ELR (cell line): ENCODE measurements at regions not wholly inside any gene's neighbourhood (a gene's known extent, or its start where the extent isn't known, plus 50 kb on each side); places are given as distances from the start of the nearest gene placed in this dataset.
"Not testable (repeated sequence)": the region's sequence is repeated elsewhere in the genome, so short reads cannot be mapped to it uniquely, and the experiment has no call there.

Experiments used
- DNase-seq: peaks from one replicate; pipeline ENCODE4 v3.0.0-alpha.2; 2015; ENCODE audit warnings: low read depth

DNA sequence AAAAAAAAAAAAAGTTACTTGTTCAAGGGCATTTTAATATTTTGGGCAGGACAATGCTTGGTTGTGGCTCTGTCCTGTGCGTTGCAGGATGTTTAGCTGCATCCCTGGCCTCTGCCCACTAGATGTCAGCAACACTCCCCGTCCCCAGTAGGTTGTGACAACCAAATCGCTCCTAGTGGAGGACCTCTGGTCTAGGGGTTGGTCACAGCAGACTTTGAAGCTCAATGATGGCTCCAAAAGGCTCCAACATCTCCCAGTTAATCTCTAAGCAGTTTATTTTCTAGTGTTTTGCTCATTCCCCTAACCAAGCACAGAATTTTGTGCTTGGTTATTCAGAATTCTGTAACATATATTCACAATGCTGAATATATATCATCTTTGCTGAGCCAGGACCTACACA lies 67.0 kb downstream of the CHRNA1 start:
- DNase-seq = peak; percentile 75

DNA sequence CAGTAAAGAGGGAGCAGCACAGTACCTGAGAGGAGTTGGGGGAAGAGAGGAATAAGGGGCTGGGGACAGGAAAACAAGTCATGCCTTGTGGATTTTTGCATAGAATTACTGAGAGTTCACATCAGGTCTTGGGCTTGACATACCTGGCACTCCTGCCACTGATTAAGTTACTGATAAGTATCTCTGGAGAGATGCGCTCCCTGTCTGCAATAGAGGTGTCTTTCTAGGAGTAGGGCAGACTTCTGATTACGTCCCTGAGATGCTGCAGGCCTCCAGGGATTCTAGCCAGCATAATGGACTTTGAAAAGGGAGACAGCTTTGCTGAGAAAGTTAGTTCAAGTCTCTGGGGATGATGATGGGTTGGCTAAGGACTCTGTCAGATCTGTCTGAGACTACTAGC lies 69.4 kb downstream of the CHRNA1 start:
- DNase-seq = no peak

DNA sequence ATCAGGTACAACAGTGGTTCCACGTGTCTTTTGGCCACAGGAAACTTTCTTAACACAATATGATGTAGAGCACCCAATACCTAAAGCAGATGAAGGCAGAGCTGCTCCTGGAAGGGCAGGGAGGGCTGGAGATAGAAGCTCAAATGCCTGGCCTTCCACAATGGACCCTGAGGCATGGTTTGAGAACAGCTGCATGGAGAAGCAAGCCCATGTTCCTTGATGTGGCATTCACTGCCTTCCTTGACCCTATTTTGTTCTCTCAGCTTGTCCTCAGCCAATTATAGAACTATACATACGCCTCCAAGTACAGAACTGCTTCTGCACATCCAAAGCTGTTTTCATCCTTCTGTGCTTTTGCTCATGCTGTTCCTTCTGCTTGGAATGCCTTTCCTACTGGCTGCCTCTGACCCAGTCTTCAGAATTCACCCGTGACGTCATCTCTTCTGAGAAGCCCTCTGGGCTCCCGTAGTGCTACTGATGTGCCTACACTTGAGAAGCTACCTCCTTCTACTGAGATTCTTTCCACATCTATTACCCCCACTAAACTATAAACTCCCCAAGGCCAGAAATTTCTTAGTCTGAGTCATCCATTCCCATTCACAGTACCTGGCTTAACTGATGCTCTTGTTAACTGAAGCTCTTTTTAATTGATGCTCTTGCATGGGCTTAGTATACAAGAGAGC lies 69.9 kb downstream of the CHRNA1 start:
- peak; percentile 10 for DNase-seq

DNA sequence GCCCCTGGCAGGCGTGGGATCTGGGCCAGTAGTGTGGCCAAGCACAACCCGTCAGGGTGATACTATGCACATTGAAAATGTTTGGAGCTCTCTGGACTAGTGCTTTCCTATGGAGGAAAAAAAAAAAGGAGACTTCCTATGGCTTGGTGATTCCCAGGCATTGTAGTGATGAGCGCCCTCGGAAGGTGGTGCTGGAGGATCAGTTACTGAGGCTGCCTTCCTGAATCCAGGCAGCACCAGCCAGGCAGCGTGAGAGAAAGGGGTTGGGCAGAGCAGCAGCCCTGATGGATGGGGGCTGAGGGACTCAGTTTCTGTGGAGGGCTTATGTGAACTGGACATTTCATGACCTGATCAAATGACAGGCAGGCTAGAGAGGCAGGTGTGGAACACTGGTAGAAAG lies 70.9 kb downstream of the CHRNA1 start:
- DNase-seq = no peak

DNA sequence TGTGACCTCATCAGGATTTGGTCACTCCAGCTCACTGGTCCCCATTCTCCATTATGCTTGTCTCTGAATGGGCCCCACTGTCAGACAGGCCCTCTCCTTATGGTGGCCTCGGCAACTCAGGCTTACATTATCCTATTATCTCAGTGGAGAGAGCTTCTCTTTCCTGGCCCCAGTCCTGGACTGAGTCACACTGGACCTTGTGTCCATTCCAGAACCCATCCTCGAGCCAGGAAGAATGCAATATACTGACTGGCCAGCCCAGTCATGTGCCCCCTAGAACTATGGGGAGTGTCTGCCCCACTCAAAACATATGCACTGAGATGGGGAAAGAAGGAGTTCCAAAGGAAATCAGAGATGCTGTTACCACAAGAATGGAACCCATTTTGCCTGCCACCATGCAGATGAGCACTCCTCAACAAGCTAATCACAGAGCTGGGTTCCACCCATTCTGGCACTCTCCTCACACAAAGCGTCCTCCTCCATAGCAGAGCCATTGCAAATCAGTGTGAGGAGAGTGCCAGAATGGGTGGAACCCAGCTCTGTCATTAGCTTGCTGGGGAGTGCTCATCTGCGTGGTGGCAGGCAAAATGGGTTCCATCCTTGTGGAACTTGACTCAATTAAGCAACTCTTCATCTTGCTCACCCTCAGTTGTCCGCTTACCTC lies 71.9 kb downstream of the CHRNA1 start:
- no peak for DNase-seq

DNA sequence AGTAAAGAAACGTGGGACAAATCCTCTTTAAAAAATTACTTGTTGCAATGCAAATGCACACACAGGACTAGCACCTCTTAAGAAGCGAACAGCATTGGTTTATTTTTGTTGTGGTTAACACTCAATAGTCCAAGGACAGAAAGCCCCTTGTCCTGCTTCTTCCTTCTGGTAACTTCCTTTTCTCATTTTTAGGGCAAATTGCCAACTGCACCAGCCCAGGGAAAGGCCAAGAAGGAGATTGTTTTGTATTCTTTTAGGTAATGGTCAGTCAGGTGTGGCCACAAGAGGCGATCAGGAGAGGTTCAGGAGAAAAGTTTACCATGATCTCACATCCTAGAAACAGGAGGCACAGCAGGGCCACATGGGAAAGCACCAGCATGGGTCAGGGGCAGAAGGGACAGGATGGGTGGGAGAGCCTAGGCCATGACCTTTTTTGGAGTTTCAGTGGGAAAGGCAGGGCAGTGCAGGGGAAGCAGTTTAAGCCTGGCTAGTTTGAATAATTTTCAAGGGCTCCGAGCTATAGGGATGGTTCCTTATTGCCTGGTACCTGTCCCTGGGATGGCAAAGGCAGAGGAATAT lies 73.0 kb downstream of the CHRNA1 start:
- no peak for DNase-seq

DNA sequence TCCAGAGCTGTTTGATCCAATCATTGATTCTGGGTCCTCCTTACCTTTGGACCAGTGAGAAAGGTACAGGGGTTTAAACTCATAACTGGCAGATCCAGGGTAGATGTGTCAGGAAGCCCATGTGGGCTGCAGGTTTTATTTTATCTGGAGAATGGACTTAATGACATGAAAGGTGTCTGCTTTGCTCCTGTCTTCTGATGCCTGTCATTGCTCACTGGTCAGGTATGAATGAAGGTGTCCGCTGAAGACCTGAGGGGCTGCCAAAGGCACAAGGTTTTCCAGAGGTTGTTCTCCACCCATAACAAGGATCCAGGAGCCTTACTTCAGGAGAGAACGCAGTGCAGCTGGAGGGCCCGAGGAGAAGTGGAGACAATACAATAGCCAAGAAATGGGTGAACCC lies 74.2 kb downstream of the CHRNA1 start:
- no peak for DNase-seq

DNA sequence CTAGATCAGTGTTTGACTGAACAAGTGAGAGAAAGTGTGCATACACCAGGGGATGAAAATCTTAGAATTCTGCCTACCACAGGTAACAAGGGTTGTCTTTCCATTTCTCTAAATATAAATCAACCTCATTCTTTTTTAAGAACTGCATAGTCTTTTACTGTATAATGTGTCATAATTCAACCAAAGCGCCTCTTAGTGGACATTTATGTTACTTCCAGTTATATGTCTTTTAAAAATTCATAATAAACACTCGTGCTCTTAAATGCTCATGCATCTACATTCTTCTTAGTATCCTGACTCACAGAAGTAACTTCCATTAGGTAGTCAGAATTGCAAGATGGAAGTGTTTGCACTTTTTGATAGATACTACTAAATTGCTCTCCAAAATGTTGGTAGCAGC lies 76.2 kb downstream of the CHRNA1 start:
- peak; percentile 71 for DNase-seq

DNA sequence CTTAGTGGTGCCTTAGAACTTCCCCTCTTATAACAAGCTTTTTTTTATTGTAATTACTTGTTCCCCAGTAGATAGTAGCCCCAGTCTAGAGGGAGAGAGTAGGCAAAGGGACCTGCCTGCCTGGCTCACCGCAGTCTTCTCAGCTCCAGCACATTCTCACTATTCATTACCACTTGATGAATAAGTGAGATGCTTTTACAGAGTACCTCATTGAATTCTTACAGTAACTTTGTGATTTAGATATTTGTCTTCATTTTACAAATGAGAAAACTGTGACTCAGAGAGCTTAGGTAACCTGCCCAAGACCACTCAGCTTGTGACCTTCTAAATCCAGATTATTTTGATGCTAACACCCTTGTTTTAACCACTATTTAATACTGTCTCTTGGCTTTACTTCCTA lies 77.8 kb downstream of the CHRNA1 start:
- DNase-seq = no peak

DNA sequence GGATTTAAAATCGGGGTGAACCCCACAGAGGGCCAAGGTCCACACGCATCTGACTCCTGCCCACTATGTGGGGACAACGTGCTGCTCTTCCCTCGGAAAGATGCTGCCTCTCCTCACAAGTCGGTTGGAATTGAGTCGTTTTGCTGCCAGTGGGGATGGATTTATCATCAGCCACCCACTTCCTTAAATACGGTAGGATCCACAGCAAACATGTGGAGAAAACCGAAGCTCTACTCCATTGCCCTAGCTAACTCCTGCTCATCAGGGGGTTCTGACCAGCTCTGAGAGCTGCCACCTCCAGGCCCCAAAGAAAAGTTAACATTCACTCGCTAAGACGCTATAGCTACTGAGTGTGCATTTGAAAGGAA lies 80.9 kb downstream of the CHRNA1 start:
- DNase-seq = peak; percentile 67

DNA sequence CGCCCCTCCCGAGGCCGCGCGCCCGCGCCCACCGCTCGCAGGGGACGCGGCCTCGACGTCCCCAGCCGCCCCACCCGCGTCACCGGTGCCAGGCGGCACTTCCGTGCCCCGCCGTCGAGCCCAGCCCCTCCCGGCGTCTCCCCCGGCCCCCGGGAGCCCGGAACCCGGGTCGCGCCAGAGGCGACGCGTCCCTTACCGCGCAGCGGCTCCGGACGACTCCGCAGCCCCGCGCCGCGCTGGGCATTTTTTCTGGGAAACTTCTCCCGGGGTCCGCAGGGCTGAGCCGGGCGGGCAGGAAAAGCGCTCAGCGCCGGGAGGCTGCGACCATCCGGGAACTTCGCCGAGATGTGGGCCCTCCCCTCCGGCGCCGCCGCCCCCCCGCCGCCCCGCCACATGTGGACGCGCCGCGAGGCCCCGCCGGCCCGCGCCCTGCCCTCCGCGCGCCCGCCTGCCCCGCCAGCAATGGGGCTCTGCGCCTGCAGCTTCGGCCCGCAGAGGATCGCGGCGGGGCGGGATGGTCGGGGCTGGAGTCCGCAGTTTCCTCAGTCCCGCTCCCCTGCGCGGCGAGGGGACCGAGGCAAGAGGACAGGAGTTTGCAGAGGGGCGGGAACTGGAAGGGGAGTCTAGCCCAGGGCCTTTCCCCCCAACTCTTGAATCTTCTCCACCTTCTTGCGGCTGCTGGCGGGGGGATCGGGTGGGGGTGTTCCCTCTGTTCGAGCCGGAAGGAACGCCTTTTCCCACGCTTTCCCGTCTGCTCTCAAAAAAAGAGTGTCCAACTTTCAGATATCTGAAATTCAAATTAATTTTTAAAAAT lies 81.5 kb downstream of the CHRNA1 start:
- DNase-seq = peak; percentile 80

DNA sequence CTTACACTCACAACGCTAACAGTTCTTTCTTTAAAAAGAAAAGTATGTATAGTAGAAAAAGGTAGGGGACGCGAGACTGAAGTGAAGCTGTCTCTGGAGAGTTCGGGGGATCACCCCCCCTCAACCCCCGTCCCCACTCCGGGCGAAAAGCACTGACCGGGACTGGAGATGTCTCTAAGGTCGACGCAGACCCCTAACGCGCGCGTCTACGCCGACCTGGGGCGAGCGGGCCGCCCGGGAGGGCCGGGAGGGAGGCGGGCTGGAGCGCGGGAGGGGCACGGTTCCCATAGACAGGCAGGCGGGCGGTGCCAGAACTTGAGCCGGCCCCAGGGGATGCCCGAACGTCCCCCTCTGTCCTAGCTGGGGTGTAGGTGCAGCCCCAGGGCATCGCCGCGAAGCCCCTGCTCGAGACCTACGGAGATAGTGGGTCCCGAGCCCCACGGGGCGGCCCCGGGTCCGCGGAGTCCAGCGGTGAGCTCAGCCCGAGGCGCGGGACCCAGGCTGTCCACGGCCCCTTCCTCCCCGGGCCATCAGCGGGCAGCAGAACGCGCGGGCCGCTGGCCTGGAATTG lies 82.2 kb downstream of the CHRNA1 start:
- DNase-seq = peak; percentile 62

DNA sequence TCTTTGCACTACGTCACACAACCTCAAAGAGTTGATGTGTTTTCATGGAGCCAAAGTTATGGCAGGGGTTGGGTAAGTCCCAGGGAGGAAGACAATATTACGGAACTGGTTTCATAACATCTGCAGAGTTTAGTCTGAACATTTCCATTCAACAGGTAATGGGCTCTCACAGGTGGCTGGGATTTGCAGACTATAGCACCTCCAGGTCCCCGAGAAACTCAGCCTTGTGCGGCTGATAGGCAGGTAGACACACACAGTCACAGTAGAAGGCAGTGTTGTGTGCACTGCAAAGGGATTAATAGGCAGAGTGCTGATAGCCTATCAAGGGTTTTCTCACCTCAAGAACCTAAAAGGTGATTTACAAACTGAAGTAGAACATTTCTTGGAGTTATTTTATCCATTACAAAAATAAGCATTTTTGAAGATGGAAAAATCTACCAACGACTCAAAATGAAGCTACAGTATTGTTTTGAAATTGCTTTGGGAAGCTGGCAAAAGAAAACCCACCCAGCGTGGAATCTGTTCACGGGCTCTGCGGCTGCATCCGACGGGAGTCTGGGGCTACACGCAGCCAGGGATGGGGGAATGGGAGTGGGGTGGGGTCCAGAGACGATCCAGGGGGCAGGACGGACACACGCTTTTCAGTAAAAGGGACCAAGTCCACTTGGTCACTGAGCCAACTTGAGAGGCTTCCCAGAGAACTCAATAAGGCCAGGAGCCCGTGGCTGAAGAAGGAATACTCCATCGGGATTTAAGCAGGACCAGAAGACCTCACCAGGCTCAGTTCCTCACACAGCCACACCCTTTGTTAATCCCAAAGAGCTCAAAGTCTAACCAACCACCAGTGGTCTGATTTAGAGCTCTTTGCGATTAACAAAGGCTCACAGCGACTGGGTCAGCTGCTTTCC lies 82.9 kb downstream of the CHRNA1 start:
- peak; percentile 59 for DNase-seq

DNA sequence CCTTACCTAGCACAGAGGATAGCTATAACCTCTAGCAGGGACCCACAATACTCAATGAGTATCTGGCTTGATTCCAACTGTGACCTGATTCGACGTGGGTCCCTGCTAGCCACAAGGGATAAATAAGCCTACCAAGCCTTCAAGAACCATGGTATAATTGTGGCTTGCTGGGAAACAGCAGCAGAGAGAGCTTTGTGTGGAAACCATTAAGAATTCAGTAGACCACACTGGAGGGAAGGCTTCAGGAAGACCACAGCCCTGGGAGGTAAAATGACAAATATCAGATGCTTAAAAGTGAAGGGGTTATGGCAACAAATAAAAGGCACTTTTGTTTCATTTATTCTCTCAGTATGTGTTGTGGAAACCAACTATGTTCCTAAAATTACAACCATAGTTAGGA lies 82.6 kb upstream of the WIPF1 start:
- DNase-seq = no peak

DNA sequence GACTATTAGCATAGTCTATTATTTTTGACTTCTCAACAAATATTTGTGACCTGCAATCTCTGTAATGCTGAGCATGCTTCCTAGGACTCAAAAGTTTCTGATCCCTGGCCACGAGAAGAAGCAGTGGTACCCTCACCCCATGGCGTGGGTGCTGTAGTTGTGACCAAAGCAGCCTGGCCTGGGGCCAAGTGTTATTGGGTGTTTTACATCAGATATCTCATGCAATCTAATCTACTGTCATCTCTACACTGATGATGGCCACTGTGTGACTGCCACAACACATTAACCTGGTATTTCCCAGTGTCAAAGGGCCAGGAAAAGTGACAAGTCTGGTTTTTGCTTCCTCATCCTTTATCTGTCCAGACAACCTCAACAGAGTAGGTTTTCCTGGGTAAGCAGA lies 80.8 kb upstream of the WIPF1 start:
- DNase-seq = no peak

DNA sequence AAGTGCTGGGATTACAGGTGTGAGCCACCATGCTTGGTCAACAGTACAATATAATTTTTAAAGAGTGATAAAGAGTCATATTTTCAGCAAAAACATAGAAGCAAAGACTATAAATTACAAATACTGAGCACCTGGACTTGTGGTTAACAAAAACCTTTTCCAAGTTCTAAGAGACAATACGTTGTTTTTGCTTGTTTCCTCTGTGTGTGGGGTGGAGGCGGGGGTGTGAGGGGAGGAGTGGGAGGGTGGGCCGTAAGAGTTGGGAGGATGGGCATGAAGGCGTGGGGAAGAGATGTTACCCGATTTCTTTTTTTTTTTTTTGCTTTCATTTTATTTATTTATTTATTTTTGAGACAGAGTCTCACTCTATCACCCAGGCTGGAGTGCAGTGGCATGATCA lies 78.0 kb upstream of the WIPF1 start:
- DNase-seq = no peak

DNA sequence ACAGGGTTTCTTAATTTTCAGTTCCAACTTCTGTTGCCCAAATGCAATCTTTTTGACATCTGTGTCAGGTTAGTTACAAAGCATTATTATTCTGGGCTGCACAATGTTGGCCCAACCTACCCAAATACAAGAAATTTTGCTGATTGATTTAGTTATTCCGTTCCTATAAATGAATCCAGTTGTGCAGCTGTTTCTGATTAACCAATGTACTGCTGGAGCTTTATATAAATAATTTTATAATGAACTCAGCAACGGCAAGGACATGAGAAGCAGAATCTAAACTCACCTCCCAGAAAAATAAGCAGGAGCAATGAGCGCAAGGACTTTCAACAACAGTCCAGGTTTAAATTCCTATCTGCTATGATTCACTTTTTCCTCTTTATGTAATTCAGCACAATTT lies 76.3 kb upstream of the WIPF1 start:
- no peak for DNase-seq

DNA sequence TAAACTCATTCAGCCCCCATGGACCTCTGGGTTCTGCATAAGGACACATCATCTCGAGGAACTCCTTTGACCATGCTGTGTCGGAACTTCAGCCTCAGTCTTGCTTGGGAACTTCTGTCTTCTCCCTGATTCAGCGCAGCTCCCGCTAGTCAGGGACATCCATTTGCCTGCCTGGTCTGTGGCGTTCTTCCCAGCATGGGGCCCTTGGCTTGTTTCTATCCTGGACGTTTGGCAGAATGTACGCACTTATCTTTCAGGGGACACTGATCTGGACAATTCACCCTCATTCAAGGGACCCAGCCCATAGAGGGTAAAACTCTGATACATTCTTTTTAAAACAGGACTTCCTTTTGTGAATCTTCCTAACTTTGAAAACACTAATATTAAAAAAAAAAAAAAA lies 75.8 kb upstream of the WIPF1 start:
- DNase-seq = no peak

DNA sequence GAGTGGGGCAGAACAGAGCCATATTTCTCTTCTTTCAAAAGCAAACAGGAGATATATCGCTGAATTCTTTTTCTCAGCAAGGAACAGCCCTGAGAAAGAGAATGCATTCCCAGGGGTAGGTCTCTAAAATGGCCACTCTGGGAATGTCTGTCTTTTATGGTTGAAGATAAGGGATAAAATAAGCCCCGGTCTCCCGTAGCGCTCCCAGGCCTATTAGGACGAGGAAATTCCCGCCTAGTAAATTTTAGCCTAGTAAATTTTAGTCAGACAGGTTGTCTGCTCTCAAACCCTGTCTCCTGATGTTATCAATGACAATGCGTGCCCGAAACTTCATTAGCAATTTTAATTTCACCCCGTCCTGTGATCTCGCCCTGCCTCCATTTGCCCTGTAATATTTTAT lies 73.9 kb upstream of the WIPF1 start:
- not testable (repeated sequence) for DNase-seq

DNA sequence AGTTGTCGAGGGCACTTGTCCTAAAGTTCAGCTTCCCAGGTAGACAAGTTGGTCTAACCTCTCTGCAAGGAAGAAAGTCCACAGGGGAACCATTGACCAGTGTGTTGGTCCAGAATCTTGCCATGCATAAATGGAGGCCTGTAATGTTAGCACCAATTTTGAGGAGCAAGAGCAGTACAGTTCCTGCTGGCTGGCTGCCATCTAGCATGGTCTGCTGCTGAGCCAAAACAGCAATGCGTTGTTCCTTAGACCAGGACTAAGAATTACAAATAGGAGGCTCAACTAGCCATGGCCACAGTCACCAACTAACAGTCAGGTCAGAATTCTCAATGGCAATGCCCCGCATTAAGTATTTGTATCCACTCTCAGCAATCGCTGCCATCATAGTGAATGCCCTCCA lies 72.8 kb upstream of the WIPF1 start:
- no peak for DNase-seq

DNA sequence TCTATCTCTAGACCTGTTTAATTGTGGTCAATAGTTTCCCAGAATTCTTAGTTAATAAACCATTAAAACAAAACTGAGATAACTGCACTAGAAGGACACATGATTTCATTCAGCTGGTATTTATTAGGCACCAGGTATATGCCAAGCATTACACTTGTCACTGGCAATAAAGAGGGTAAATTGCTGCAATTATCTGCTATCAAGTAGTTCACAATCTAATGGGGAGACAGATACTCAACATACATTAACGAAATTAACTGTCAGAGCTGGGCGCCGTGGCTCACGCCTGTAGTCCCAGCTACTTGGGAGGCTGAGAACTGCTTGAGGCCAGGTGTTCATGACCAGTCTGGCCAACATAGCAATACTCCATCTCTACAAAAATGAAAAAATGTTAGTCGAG lies 71.7 kb upstream of the WIPF1 start:
- no peak for DNase-seq

DNA sequence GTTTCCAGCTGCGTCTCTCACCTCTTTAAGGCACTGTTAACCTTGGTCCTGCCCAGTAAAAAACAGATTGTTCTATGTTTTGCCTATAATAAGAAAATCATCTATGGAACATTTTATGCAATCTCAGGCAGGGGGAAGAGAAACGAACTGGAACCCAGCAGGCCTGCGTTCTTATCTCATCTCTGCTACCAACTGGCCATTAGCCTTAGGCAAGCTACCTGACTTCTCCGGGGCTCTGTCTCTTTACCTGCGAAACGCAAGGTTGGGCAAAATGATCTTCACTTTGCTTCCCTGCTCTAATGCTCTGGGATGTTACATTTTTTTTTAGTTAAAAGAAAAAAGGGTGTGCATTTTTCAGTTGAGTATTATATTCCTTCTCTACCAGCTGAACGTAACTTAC lies 70.5 kb upstream of the WIPF1 start:
- DNase-seq = no peak
